ENCODE measurements at regions not wholly inside any gene's neighbourhood (a gene's known extent, or its start where the extent isn't known, plus 50 kb on each side); places are given as distances from the start of the nearest gene placed in this dataset.

- TF ChIP-seq RAD21 (conservative IDR thresholded peaks at IDR 0.05) (no peak), REST (IDR thresholded peaks at IDR 0.05; ENCODE audit: borderline replicate concordance) (no peak), EZH2 (IDR thresholded peaks at IDR 0.05; ENCODE audit: borderline replicate concordance, insufficient read depth, low read length, poor library complexity, severe bottlenecking) (no peak), TAF1 (IDR thresholded peaks at IDR 0.05; ENCODE audit: low read depth) (no peak), CTCF (IDR thresholded peaks at IDR 0.05; ENCODE audit: poor library complexity, severe bottlenecking) (no peak), EP300 (conservative IDR thresholded peaks at IDR 0.05; ENCODE audit: poor library complexity, severe bottlenecking) (no peak), POLR2AphosphoS5 (IDR thresholded peaks at IDR 0.05) (no peak)
- Histone ChIP-seq H3K79me2 (replicated peaks; ENCODE audit: insufficient read depth, low read length) (no peaks in the 10 kb centered on the region), H3K4me3 (ENCODE audit: low read length) (no peak overlapping the region)
These were observed 259.2 kb upstream of the GALNTL6 start for GRCh38 chr4:171553961-171554360.

GRCh38 chr4:171542640-171543039, 270.6 kb upstream of the GALNTL6 start:
- no peaks in the 10 kb centered on the region for H3K79me2 ChIP-seq (replicated peaks; ENCODE audit: insufficient read depth, low read length)
- H3K27ac ChIP-seq (ENCODE audit: low read length): no peak overlapping the region
- H3K9me2 ChIP-seq (ENCODE audit: insufficient read depth, low read length): no peaks in the 10 kb centered on the region
- H4K20me1 ChIP-seq (ENCODE audit: insufficient read depth): no peaks in the 10 kb centered on the region
- H3K4me2 ChIP-seq (ENCODE audit: low read length): no peak overlapping the region
- no peak overlapping the region for H2AFZ ChIP-seq (ENCODE audit: low read depth, low read length)
- H3K36me3 ChIP-seq (ENCODE audit: insufficient read depth, low read length): no peaks in the 10 kb centered on the region
- H3K9ac ChIP-seq (ENCODE audit: low read length): no peak overlapping the region
- no peaks in the 10 kb centered on the region for H3K27me3 ChIP-seq (ENCODE audit: insufficient read depth, low read depth, low read length)
- TF ChIP-seq CTCF (IDR thresholded peaks at IDR 0.05; ENCODE audit: poor library complexity, severe bottlenecking) (no peak), EZH2 (IDR thresholded peaks at IDR 0.05; ENCODE audit: borderline replicate concordance, insufficient read depth, low read length, poor library complexity, severe bottlenecking) (no peak), EP300 (conservative IDR thresholded peaks at IDR 0.05; ENCODE audit: poor library complexity, severe bottlenecking) (no peak), RAD21 (conservative IDR thresholded peaks at IDR 0.05) (no peak), MXI1 (conservative IDR thresholded peaks at IDR 0.05; ENCODE audit: poor library complexity, severe bottlenecking) (no peak), TAF1 (IDR thresholded peaks at IDR 0.05; ENCODE audit: low read depth) (no peak)
- H3K4me3 ChIP-seq (ENCODE audit: low read length): no peak overlapping the region
- H3K9me3 ChIP-seq (ENCODE audit: low read length): no peaks in the 10 kb centered on the region
- no peaks in the 10 kb centered on the region for H3F3A ChIP-seq (ENCODE audit: insufficient read depth, low read length, poor library complexity, severe bottlenecking)

More at GRCh38 chr4:171553961-171554360, 259.2 kb upstream of the GALNTL6 start:
- no peaks in the 10 kb centered on the region for H3K27me3 ChIP-seq (ENCODE audit: insufficient read depth, low read depth, low read length)
- no peak overlapping the region for H3K27ac ChIP-seq (ENCODE audit: low read length)
- no peaks in the 10 kb centered on the region for H3K9me3 ChIP-seq (ENCODE audit: low read length)
- H3F3A ChIP-seq (ENCODE audit: insufficient read depth, low read length, poor library complexity, severe bottlenecking): no peaks in the 10 kb centered on the region
- H3K36me3 ChIP-seq (ENCODE audit: insufficient read depth, low read length): no peaks in the 10 kb centered on the region
- no peak overlapping the region for H3K4me2 ChIP-seq (ENCODE audit: low read length)
- H4K20me1 ChIP-seq (ENCODE audit: insufficient read depth): no peaks in the 10 kb centered on the region
- no peaks in the 10 kb centered on the region for H3K9me2 ChIP-seq (ENCODE audit: insufficient read depth, low read length)
- no peak overlapping the region for H2AFZ ChIP-seq (ENCODE audit: low read depth, low read length)
- no peak overlapping the region for H3K9ac ChIP-seq (ENCODE audit: low read length)
